ENCODE measurements at regions not wholly inside any gene's neighbourhood (a gene's known extent, or its start where the extent isn't known, plus 50 kb on each side); places are given as distances from the start of the nearest gene placed in this dataset.

DNA sequence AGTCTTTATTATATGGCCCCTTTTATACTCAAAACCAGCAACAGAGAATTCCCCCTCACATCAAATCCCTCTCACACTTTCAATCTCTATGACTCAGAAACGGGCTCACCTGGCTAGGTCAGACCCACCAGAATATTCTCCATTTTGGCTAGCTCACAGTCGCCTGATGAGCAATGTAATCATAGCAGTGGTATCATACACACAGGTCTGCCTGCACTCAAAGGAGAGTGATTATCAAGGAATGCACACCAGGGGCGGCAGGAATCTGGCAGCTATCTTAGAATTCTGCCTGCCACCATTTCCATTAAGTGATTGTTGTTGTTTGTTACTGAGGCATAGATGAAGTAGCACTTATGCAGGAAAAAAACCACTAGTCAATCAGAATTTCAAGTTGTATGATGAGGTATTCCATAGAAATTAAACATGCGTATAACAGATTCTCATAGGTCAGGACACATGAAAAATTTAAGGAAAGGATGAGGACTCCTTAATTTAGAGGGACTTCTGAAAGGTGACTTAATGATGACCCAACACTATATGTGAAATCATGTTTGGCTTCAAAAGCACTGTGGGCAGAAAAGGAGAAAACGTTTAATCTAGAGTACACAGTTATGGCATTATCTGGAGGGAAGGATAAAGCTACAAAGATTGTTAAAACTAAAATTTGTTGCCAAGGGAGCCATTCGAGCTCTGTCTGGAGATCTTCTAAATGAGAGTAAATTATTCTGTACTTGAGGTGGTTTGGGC, 185.8 kb upstream of the DDI1 start:
- TF ChIP-seq, protein P1, sequence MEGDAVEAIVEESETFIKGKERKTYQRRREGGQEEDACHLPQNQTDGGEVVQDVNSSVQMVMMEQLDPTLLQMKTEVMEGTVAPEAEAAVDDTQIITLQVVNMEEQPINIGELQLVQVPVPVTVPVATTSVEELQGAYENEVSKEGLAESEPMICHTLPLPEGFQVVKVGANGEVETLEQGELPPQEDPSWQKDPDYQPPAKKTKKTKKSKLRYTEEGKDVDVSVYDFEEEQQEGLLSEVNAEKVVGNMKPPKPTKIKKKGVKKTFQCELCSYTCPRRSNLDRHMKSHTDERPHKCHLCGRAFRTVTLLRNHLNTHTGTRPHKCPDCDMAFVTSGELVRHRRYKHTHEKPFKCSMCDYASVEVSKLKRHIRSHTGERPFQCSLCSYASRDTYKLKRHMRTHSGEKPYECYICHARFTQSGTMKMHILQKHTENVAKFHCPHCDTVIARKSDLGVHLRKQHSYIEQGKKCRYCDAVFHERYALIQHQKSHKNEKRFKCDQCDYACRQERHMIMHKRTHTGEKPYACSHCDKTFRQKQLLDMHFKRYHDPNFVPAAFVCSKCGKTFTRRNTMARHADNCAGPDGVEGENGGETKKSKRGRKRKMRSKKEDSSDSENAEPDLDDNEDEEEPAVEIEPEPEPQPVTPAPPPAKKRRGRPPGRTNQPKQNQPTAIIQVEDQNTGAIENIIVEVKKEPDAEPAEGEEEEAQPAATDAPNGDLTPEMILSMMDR (IDR thresholded peaks at IDR 0.05; ENCODE audit: control extremely low read depth, extremely low read depth, low read depth, missing control alignments) = no peak
- no peak for DNase-seq (ENCODE audit: extremely low spot score)
- ChIA-PET POLR2A (no interaction called here), CTCF (interaction anchor here (0.8 to 1.6 kb wide), 3 partner anchors 8 to 26 kb away, joined by 3 to 6 read pairs (median 3); no protein-coding TSS in a partner anchor)

DNA sequence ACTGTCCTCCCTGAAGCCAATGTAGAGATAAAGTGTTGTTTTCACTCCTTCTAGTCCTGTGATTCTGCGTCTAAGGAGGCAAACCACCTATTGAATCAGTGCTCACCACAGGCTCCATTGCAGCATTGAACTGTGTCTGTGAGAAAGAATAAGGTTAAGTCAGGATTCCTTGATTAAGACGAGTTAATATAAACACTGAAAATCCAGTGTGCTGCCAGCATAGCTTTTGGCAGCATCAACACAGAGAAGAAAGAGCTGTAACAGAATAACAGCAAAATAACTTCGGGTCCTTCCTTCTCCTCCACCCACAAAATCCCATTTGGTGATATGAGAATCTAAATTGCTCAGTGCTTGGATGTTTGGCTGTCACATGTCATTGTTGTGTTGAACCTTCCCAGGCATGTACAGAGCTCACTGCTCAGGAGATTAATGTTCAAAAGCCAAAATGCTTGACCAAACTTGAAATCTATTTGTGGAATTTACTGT, 185.2 kb upstream of the DDI1 start:
- ChIA-PET POLR2A (no interaction called here), CTCF (interaction anchor here (0.8 kb wide), 1 partner anchor 9 kb away, joined by 3 read pairs; no protein-coding TSS in a partner anchor)
- no peak for DNase-seq (ENCODE audit: extremely low spot score)
- TF ChIP-seq, protein P1 (IDR thresholded peaks at IDR 0.05; ENCODE audit: control extremely low read depth, extremely low read depth, low read depth, missing control alignments) = no peak
